ENCODE measurements at regions not wholly inside any gene's neighbourhood (a gene's known extent, or its start where the extent isn't known, plus 50 kb on each side); places are given as distances from the start of the nearest gene placed in this dataset.
"Not testable (repeated sequence)": the region's sequence is repeated elsewhere in the genome, so short reads cannot be mapped to it uniquely, and the experiment has no call there.

- not testable (repeated sequence) for H3K27me3 ChIP-seq (ENCODE audit: control insufficient read depth, insufficient read depth, low read length); H3K4me3 ChIP-seq (ENCODE audit: low read depth, low read length); DNase-seq (ENCODE audit: low read depth); H3K36me3 ChIP-seq (ENCODE audit: control insufficient read depth, insufficient read depth, low read length)
- TF ChIP-seq, protein P1, sequence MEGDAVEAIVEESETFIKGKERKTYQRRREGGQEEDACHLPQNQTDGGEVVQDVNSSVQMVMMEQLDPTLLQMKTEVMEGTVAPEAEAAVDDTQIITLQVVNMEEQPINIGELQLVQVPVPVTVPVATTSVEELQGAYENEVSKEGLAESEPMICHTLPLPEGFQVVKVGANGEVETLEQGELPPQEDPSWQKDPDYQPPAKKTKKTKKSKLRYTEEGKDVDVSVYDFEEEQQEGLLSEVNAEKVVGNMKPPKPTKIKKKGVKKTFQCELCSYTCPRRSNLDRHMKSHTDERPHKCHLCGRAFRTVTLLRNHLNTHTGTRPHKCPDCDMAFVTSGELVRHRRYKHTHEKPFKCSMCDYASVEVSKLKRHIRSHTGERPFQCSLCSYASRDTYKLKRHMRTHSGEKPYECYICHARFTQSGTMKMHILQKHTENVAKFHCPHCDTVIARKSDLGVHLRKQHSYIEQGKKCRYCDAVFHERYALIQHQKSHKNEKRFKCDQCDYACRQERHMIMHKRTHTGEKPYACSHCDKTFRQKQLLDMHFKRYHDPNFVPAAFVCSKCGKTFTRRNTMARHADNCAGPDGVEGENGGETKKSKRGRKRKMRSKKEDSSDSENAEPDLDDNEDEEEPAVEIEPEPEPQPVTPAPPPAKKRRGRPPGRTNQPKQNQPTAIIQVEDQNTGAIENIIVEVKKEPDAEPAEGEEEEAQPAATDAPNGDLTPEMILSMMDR (IDR thresholded peaks at IDR 0.05; ENCODE audit: insufficient read depth, low read length, poor library complexity, severe bottlenecking) = peak; percentile 29
Measured at GRCh38 chr1:166433404-166434304, 266.9 kb upstream of the FAM78B start.

GRCh38 chr1:166457700-166458099 is 290.9 kb upstream of the FAM78B start:
- Histone ChIP-seq H3K36me3 (ENCODE audit: control insufficient read depth, insufficient read depth, low read length) (no peaks in the 10 kb centered on the region), H3K4me3 (ENCODE audit: low read depth, low read length) (no peak overlapping the region), H3K27me3 (ENCODE audit: control insufficient read depth, insufficient read depth, low read length) (no peaks in the 10 kb centered on the region)
- TF ChIP-seq, protein P1 (IDR thresholded peaks at IDR 0.05; ENCODE audit: insufficient read depth, low read length, poor library complexity, severe bottlenecking) = no peak
- DNase-seq (ENCODE audit: low read depth) = no peak

GRCh38 chr1:166464333-166464732 is 297.5 kb upstream of the FAM78B start:
- no peak for DNase-seq (ENCODE audit: low read depth)
- Histone ChIP-seq H3K27me3 (ENCODE audit: control insufficient read depth, insufficient read depth, low read length) (no peaks in the 10 kb centered on the region), H3K4me3 (ENCODE audit: low read depth, low read length) (no peak overlapping the region), H3K36me3 (ENCODE audit: control insufficient read depth, insufficient read depth, low read length) (no peaks in the 10 kb centered on the region)
- TF ChIP-seq, protein P1 (IDR thresholded peaks at IDR 0.05; ENCODE audit: insufficient read depth, low read length, poor library complexity, severe bottlenecking) = no peak

GRCh38 chr1:166470014-166470413 is 303.2 kb upstream of the FAM78B start:
- Histone ChIP-seq H3K27me3 (ENCODE audit: control insufficient read depth, insufficient read depth, low read length) (no peaks in the 10 kb centered on the region), H3K4me3 (ENCODE audit: low read depth, low read length) (no peak overlapping the region), H3K36me3 (ENCODE audit: control insufficient read depth, insufficient read depth, low read length) (no peaks in the 10 kb centered on the region)
- no peak for DNase-seq (ENCODE audit: low read depth)
- TF ChIP-seq, protein P1 (IDR thresholded peaks at IDR 0.05; ENCODE audit: insufficient read depth, low read length, poor library complexity, severe bottlenecking) = no peak

GRCh38 chr1:166470441-166470840 is 303.6 kb upstream of the FAM78B start:
- Histone ChIP-seq H3K36me3 (ENCODE audit: control insufficient read depth, insufficient read depth, low read length) (no peaks in the 10 kb centered on the region), H3K4me3 (ENCODE audit: low read depth, low read length) (no peak overlapping the region), H3K27me3 (ENCODE audit: control insufficient read depth, insufficient read depth, low read length) (no peaks in the 10 kb centered on the region)
- DNase-seq (ENCODE audit: low read depth) = no peak
- TF ChIP-seq, protein P1 (IDR thresholded peaks at IDR 0.05; ENCODE audit: insufficient read depth, low read length, poor library complexity, severe bottlenecking) = no peak
